ENCODE measurements at regions not wholly inside any gene's neighbourhood (a gene's known extent, or its start where the extent isn't known, plus 50 kb on each side); places are given as distances from the start of the nearest gene placed in this dataset.

- Histone ChIP-seq H3K9me3 (ENCODE audit: low read length) (no peaks in the 10 kb centered on the region), H3K4me1 (ENCODE audit: insufficient read depth, low read length) (no peaks in the 10 kb centered on the region), H3K27me3 (ENCODE audit: control insufficient read depth in 1 of 2, insufficient read depth in 2 of 2, low read length in 2 of 2) (no peaks in the 10 kb centered on the region), H3K4me3 (ENCODE audit: low read depth in 1 of 2, low read length in 2 of 2) (no peak overlapping the region), H3K36me3 (ENCODE audit: insufficient read depth, low read length) (no peaks in the 10 kb centered on the region), H3K27ac (ENCODE audit: low read depth, low read length) (no peak overlapping the region), H3K9ac (ENCODE audit: low read length) (no peak overlapping the region)
Observed at GRCh38 chr1:87872189-87872588, 543.5 kb downstream of the LMO4 start.

DNA sequence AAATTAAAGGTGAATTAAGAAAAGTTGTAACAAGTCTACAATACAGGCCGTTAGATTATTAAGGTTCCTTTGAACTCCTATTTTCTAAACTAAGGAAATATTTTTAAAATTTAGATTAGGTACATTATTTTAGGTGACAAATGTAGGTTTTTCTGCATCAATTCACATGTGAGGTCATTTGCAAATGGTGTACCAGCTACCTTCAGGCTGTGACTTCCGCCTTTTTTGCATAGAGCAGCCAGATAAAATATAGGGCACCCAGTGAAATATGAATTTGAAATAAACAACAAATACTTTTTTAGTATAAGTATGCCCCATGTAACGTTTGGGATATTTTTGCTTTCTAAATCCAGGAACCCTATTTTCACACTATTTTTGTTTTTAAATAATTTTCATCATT, 544.0 kb downstream of the LMO4 start:
- no peak overlapping the region for H3K4me3 ChIP-seq (ENCODE audit: low read depth in 1 of 2, low read length in 2 of 2)
- H3K9me3 ChIP-seq (ENCODE audit: low read length): no peaks in the 10 kb centered on the region
- H3K36me3 ChIP-seq (ENCODE audit: insufficient read depth, low read length): no peaks in the 10 kb centered on the region
- H3K4me1 ChIP-seq (ENCODE audit: insufficient read depth, low read length): no peaks in the 10 kb centered on the region
- H3K27ac ChIP-seq (ENCODE audit: low read depth, low read length): no peak overlapping the region
- no peak overlapping the region for H3K9ac ChIP-seq (ENCODE audit: low read length)
- H3K27me3 ChIP-seq (ENCODE audit: control insufficient read depth in 1 of 2, insufficient read depth in 2 of 2, low read length in 2 of 2): no peaks in the 10 kb centered on the region

DNA sequence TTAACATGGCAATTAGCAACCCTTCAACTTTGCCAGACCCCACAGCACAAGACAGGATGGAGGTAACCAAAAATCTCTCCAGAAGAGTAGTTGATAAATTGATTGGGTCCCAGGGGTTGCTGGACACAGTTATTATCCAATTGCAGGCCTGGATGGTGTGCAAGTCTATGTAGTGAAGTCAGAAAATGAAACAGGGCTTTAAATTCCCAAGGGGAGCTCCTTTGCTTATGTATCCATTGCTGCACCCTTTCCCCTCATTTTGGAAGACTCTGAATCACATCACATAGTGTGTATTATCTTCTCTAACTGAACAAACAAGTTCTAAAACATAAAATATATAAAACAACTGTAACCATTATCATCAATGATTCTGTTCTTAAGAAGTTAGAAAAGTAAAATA, 550.2 kb downstream of the LMO4 start:
- Histone ChIP-seq H3K4me1 (ENCODE audit: insufficient read depth, low read length) (peaks cover 7% of the 10 kb centered on the region), H3K9ac (ENCODE audit: low read length) (no peak overlapping the region), H3K4me3 (ENCODE audit: low read depth in 1 of 2, low read length in 2 of 2) (no peak overlapping the region), H3K36me3 (ENCODE audit: insufficient read depth, low read length) (no peaks in the 10 kb centered on the region), H3K9me3 (ENCODE audit: low read length) (no peaks in the 10 kb centered on the region), H3K27ac (ENCODE audit: low read depth, low read length) (no peak overlapping the region), H3K27me3 (ENCODE audit: control insufficient read depth in 1 of 2, insufficient read depth in 2 of 2, low read length in 2 of 2) (no peaks in the 10 kb centered on the region)

GRCh38 chr1:87880098-87880760, 551.5 kb downstream of the LMO4 start:
- Histone ChIP-seq H3K27ac (ENCODE audit: low read depth, low read length) (no peak overlapping the region), H3K27me3 (ENCODE audit: control insufficient read depth in 1 of 2, insufficient read depth in 2 of 2, low read length in 2 of 2) (no peaks in the 10 kb centered on the region), H3K4me1 (ENCODE audit: insufficient read depth, low read length) (peaks cover 12% of the 10 kb centered on the region), H3K36me3 (ENCODE audit: insufficient read depth, low read length) (no peaks in the 10 kb centered on the region), H3K4me3 (ENCODE audit: low read depth in 1 of 2, low read length in 2 of 2) (no peak overlapping the region), H3K9me3 (ENCODE audit: low read length) (no peaks in the 10 kb centered on the region), H3K9ac (ENCODE audit: low read length) (no peak overlapping the region)

GRCh38 chr1:87880764-87881163, 552.1 kb downstream of the LMO4 start:
- no peaks in the 10 kb centered on the region for H3K27me3 ChIP-seq (ENCODE audit: control insufficient read depth in 1 of 2, insufficient read depth in 2 of 2, low read length in 2 of 2)
- H3K36me3 ChIP-seq (ENCODE audit: insufficient read depth, low read length): no peaks in the 10 kb centered on the region
- H3K9me3 ChIP-seq (ENCODE audit: low read length): no peaks in the 10 kb centered on the region
- H3K9ac ChIP-seq (ENCODE audit: low read length): no peak overlapping the region
- no peak overlapping the region for H3K27ac ChIP-seq (ENCODE audit: low read depth, low read length)
- peaks cover 16% of the 10 kb centered on the region for H3K4me1 ChIP-seq (ENCODE audit: insufficient read depth, low read length)
- H3K4me3 ChIP-seq (ENCODE audit: low read depth in 1 of 2, low read length in 2 of 2): no peak overlapping the region

DNA sequence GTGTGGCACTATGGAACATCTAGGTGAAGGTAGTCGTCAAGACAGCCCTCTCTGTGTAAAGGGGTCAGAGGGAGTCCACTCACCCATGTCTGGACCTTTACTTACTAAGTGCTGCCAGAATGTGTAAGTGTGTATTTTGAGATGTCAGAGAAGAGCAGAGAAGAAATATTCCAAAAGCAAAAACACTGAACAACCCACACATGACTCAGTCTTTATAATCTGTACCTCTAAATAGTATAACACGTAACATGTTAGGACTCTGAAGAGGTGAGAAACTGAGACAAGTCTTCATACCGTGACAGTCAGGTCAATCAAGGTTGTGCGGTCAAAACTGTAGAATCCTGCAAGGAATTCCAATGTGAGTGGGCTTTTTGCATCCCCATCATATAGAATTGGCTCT, 555.2 kb downstream of the LMO4 start:
- H3K36me3 ChIP-seq (ENCODE audit: insufficient read depth, low read length): no peaks in the 10 kb centered on the region
- H3K27me3 ChIP-seq (ENCODE audit: control insufficient read depth in 1 of 2, insufficient read depth in 2 of 2, low read length in 2 of 2): no peaks in the 10 kb centered on the region

DNA sequence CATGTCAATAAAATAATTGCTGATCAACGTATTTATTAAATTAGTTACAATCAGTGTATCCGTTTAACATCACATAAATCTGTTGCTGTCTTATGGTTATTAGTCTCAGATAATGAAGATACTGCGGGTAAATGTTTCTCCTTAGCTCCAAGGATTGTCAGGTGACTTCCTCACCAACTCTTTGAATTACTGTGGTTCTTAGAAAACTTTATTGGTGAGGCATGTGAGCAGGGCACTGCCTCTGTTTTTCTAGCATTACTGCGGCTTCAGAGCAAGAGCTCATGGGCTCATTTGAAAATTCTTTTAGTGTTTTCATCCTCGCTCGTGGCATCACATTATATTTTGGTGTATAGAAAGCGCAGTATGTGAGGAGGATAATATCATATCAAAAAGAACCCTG, 555.9 kb downstream of the LMO4 start:
- Histone ChIP-seq H3K27me3 (ENCODE audit: control insufficient read depth in 1 of 2, insufficient read depth in 2 of 2, low read length in 2 of 2) (no peaks in the 10 kb centered on the region), H3K9ac (ENCODE audit: low read length) (no peak overlapping the region), H3K36me3 (ENCODE audit: insufficient read depth, low read length) (no peaks in the 10 kb centered on the region), H3K4me1 (ENCODE audit: insufficient read depth, low read length) (peaks cover 24% of the 10 kb centered on the region), H3K4me3 (ENCODE audit: low read depth in 1 of 2, low read length in 2 of 2) (no peak overlapping the region), H3K27ac (ENCODE audit: low read depth, low read length) (no peak overlapping the region), H3K9me3 (ENCODE audit: low read length) (no peaks in the 10 kb centered on the region)

More for the DNA sequence above, 555.2 kb downstream of the LMO4 start:
- Histone ChIP-seq H3K4me1 (ENCODE audit: insufficient read depth, low read length) (peaks cover 24% of the 10 kb centered on the region), H3K9ac (ENCODE audit: low read length) (no peak overlapping the region), H3K27ac (ENCODE audit: low read depth, low read length) (no peak overlapping the region), H3K9me3 (ENCODE audit: low read length) (no peaks in the 10 kb centered on the region), H3K4me3 (ENCODE audit: low read depth in 1 of 2, low read length in 2 of 2) (no peak overlapping the region)

DNA sequence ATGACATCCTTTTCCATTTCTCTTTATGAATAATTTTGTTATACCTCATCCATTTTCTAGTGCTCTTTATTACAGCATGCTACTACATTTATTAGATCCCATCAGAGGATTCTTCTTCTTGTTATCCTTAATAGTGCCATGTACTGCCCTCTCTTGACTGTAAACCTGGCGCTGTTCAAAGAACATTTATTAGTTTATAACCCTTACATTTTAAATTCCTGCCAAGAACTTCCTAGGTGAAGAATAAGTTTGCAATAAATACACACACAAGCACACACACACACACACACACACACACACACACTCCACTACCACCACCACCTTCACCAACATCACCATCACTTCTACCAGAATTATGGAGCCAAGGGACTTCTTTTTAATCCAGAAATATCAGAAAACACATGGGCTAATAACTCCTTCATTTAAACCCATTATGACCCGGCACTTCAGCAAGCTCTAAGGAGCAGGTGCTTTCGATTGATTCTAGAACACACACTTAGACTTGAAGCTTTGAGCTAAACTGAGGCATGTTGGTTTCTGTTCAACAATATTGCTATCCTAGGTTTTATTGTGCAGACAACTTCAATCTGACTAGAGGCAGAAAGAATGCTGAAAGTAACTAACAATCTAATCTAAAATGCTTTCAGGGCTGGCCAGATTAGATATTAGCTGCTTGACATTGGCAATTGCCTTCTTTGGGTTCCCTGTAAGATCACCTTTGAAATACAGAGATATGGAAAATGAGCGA, 556.8 kb downstream of the LMO4 start:
- Histone ChIP-seq H3K27me3 (ENCODE audit: control insufficient read depth in 1 of 2, insufficient read depth in 2 of 2, low read length in 2 of 2) (no peaks in the 10 kb centered on the region), H3K27ac (ENCODE audit: low read depth, low read length) (no peak overlapping the region)

GRCh38 chr1:87887100-87887499, 558.4 kb downstream of the LMO4 start:
- Histone ChIP-seq H3K9ac (ENCODE audit: low read length) (no peak overlapping the region), H3K27ac (ENCODE audit: low read depth, low read length) (no peak overlapping the region), H3K4me1 (ENCODE audit: insufficient read depth, low read length) (peaks cover 22% of the 10 kb centered on the region), H3K9me3 (ENCODE audit: low read length) (no peaks in the 10 kb centered on the region), H3K36me3 (ENCODE audit: insufficient read depth, low read length) (no peaks in the 10 kb centered on the region), H3K27me3 (ENCODE audit: control insufficient read depth in 1 of 2, insufficient read depth in 2 of 2, low read length in 2 of 2) (no peaks in the 10 kb centered on the region), H3K4me3 (ENCODE audit: low read depth in 1 of 2, low read length in 2 of 2) (no peak overlapping the region)

More for the DNA sequence above, 556.8 kb downstream of the LMO4 start:
- Histone ChIP-seq H3K4me3 (ENCODE audit: low read depth in 1 of 2, low read length in 2 of 2) (no peak overlapping the region), H3K36me3 (ENCODE audit: insufficient read depth, low read length) (no peaks in the 10 kb centered on the region), H3K9me3 (ENCODE audit: low read length) (no peaks in the 10 kb centered on the region), H3K9ac (ENCODE audit: low read length) (no peak overlapping the region), H3K4me1 (ENCODE audit: insufficient read depth, low read length) (peaks cover 24% of the 10 kb centered on the region)

DNA sequence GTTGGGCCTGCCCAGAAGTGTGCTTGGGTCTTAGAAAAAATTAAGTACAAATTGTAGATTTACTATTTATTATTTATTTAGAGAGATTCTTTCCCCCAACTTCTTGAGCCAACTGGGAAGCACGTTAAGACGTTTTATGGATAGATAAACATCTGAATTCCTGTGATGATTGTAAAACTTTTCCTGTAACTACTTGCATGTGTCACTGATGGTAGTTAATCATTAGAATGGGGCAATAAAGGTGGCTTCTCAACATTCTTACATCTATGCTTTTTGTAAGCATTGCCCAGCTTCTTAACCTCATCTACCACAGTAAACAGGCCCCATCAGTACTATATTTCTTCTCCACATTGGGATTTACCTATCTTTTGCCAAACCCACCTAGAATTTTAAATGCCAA, 559.8 kb downstream of the LMO4 start:
- Histone ChIP-seq H3K4me3 (ENCODE audit: low read depth in 1 of 2, low read length in 2 of 2) (no peak overlapping the region), H3K36me3 (ENCODE audit: insufficient read depth, low read length) (no peaks in the 10 kb centered on the region), H3K27me3 (ENCODE audit: control insufficient read depth in 1 of 2, insufficient read depth in 2 of 2, low read length in 2 of 2) (no peaks in the 10 kb centered on the region), H3K27ac (ENCODE audit: low read depth, low read length) (no peak overlapping the region), H3K9me3 (ENCODE audit: low read length) (no peaks in the 10 kb centered on the region), H3K9ac (ENCODE audit: low read length) (no peak overlapping the region), H3K4me1 (ENCODE audit: insufficient read depth, low read length) (peaks cover 17% of the 10 kb centered on the region)

DNA sequence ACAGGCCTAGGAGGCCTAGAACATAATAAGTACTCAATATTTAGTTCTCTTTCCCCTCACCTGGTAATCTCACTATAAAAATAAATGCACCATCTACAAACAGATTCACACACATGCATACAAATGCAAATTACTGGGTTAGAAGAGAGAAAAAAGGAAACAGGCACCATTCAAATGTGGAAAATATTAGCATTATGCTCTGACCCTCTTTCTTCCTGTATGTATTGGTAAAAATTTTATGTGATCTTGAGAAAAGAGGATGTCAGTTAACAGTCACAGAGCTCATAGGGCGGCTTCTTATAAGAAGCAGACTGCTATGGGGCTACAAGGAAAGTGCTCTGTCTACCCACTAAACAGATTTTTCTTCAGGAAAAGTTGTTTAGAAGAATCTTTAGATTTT, 565.4 kb downstream of the LMO4 start:
- Histone ChIP-seq H3K4me1 (ENCODE audit: insufficient read depth, low read length) (peaks cover 7% of the 10 kb centered on the region), H3K27ac (ENCODE audit: low read depth, low read length) (no peak overlapping the region), H3K27me3 (ENCODE audit: control insufficient read depth in 1 of 2, insufficient read depth in 2 of 2, low read length in 2 of 2) (no peaks in the 10 kb centered on the region), H3K36me3 (ENCODE audit: insufficient read depth, low read length) (no peaks in the 10 kb centered on the region), H3K9me3 (ENCODE audit: low read length) (no peaks in the 10 kb centered on the region), H3K9ac (ENCODE audit: low read length) (no peak overlapping the region), H3K4me3 (ENCODE audit: low read depth in 1 of 2, low read length in 2 of 2) (no peak overlapping the region)

- Histone ChIP-seq H3K27ac (ENCODE audit: low read depth, low read length) (no peak overlapping the region), H3K4me3 (ENCODE audit: low read depth in 1 of 2, low read length in 2 of 2) (no peak overlapping the region), H3K9me3 (ENCODE audit: low read length) (no peaks in the 10 kb centered on the region), H3K27me3 (ENCODE audit: control insufficient read depth in 1 of 2, insufficient read depth in 2 of 2, low read length in 2 of 2) (no peaks in the 10 kb centered on the region), H3K9ac (ENCODE audit: low read length) (no peak overlapping the region), H3K4me1 (ENCODE audit: insufficient read depth, low read length) (peaks cover 15% of the 10 kb centered on the region), H3K36me3 (ENCODE audit: insufficient read depth, low read length) (no peaks in the 10 kb centered on the region)
Observed at GRCh38 chr1:87897481-87897880, 568.8 kb downstream of the LMO4 start.

Data from muscle layer of colon (tissue), 2 donors.